H9 (cell line): ENCODE measurements at regions not wholly inside any gene's neighbourhood (a gene's known extent, or its start where the extent isn't known, plus 50 kb on each side); places are given as distances from the start of the nearest gene placed in this dataset.

Source experiments
- DNase-seq: peaks from one replicate; pipeline ENCODE4 v3.0.0-alpha.2; 2017
- H2AFZ ChIP-seq: one replicate; pipeline ENCODE4 v1.6.1; 2013; ENCODE audit warnings: mild to moderate bottlenecking, low read length, control low read depth, moderate library complexity
- H2AK5ac ChIP-seq: 2 replicates; pipeline ENCODE4 v1.6.1; 2013; ENCODE audit warnings: low read length, control low read depth, mixed read lengths; ENCODE audit not compliant: insufficient read length
- H2BK120ac ChIP-seq: one replicate; pipeline ENCODE4 v1.6.1; 2013; ENCODE audit warnings: low read depth, mild to moderate bottlenecking, low read length, control low read depth, inconsistent platforms; ENCODE audit not compliant: poor library complexity, severe bottlenecking
- H2BK12ac ChIP-seq: 2 replicates; pipeline ENCODE4 v1.6.1; 2013; ENCODE audit warnings: low read length, control low read depth, mixed read lengths, low read depth; ENCODE audit not compliant: insufficient read length
- H2BK15ac ChIP-seq: 2 replicates; pipeline ENCODE4 v1.6.1; 2013; ENCODE audit warnings: low read depth, low read length, control low read depth
- H2BK20ac ChIP-seq: one replicate; pipeline ENCODE4 v1.6.1; 2013; ENCODE audit warnings: low read depth, mild to moderate bottlenecking, low read length, control low read depth, inconsistent platforms; ENCODE audit not compliant: poor library complexity, severe bottlenecking
- H2BK5ac ChIP-seq: 2 replicates; pipeline ENCODE4 v1.6.1; 2013; ENCODE audit warnings: low read length, control low read depth, mixed read lengths; ENCODE audit not compliant: insufficient read length
- H3K14ac ChIP-seq: 2 replicates; pipeline ENCODE4 v1.6.1; 2013; ENCODE audit warnings: low read length, control low read depth; ENCODE audit not compliant: insufficient read depth
- H3K18ac ChIP-seq: 2 replicates; pipeline ENCODE4 v1.6.1; 2013; ENCODE audit warnings: low read depth, mild to moderate bottlenecking, mixed read lengths, low read length, control low read depth; ENCODE audit not compliant: insufficient read length
- H3K23ac ChIP-seq: 2 replicates; pipeline ENCODE4 v1.6.1; 2013; ENCODE audit warnings: low read length, control low read depth, mixed read lengths, low read depth; ENCODE audit not compliant: insufficient read length
- H3K23me2 ChIP-seq: 2 replicates; pipeline ENCODE4 v1.6.1; 2013; ENCODE audit warnings: low read depth, mild to moderate bottlenecking, mixed read lengths, low read length, control low read depth; ENCODE audit not compliant: insufficient read length, poor library complexity, severe bottlenecking
- H3K27ac ChIP-seq: 2 replicates; pipeline ENCODE4 v1.5.1; 2013; ENCODE audit warnings: low read length, control low read depth, mixed read lengths, low read depth; ENCODE audit not compliant: insufficient read length
- H3K27me3 ChIP-seq: 2 replicates; pipeline ENCODE4 v1.6.1; 2013; ENCODE audit warnings: low read length, control low read depth, inconsistent platforms; ENCODE audit not compliant: insufficient read depth
- H3K4ac ChIP-seq: 2 replicates; pipeline ENCODE4 v1.6.1; 2013; ENCODE audit warnings: low read depth, mild to moderate bottlenecking, control low read depth, inconsistent platforms, low read length, moderate library complexity
- H3K4me1 ChIP-seq: 2 replicates; pipeline ENCODE4 v1.6.1; 2013; ENCODE audit warnings: low read length, control low read depth, inconsistent platforms; ENCODE audit not compliant: insufficient read depth
- H3K4me2 ChIP-seq: 2 replicates; pipeline ENCODE4 v1.6.1; 2013; ENCODE audit warnings: low read length, control low read depth, mixed read lengths; ENCODE audit not compliant: insufficient read length, insufficient read depth
- H3K56ac ChIP-seq: 2 replicates; pipeline ENCODE4 v1.6.1; 2013; ENCODE audit warnings: low read depth, mild to moderate bottlenecking, mixed read lengths, low read length, control low read depth; ENCODE audit not compliant: insufficient read length
- H3K79me1 ChIP-seq: 2 replicates; pipeline ENCODE4 v1.6.1; 2013; ENCODE audit warnings: low read depth, mild to moderate bottlenecking, moderate library complexity, low read length, control low read depth, inconsistent platforms; ENCODE audit not compliant: insufficient read depth, poor library complexity, severe bottlenecking
- H3K79me2 ChIP-seq: 2 replicates; pipeline ENCODE4 v1.6.1; 2013; ENCODE audit warnings: low read length, control low read depth, inconsistent platforms; ENCODE audit not compliant: insufficient read depth
- H3K9ac ChIP-seq: 2 replicates; pipeline ENCODE4 v1.6.1; 2013; ENCODE audit warnings: low read length, control low read depth, mixed read lengths; ENCODE audit not compliant: insufficient read length; ENCODE audit errors: extremely low read depth
- H3K9me3 ChIP-seq: one replicate; pipeline ENCODE4 v1.6.1; 2013; ENCODE audit warnings: low read depth, low read length, inconsistent platforms; ENCODE audit not compliant: control insufficient read depth
- H3T11ph ChIP-seq: one replicate; pipeline ENCODE4 v1.6.1; 2013; ENCODE audit warnings: mild to moderate bottlenecking, low read length, control low read depth, inconsistent platforms
- H4K20me1 ChIP-seq: one replicate; pipeline ENCODE4 v1.6.1; 2013; ENCODE audit not compliant: control insufficient read depth, insufficient read length, insufficient read depth
- H4K5ac ChIP-seq: 2 replicates; pipeline ENCODE4 v1.6.1; 2013; ENCODE audit warnings: low read depth, mild to moderate bottlenecking, mixed read lengths, low read length, control low read depth; ENCODE audit not compliant: insufficient read length
- H4K8ac ChIP-seq: replicated peaks from 2 replicates; pipeline ENCODE4 v1.6.1; 2013; ENCODE audit warnings: low read length, control low read depth, mixed read lengths, low read depth; ENCODE audit not compliant: insufficient read length
- H4K91ac ChIP-seq: 2 replicates; pipeline ENCODE4 v1.6.1; 2013; ENCODE audit warnings: low read depth, mild to moderate bottlenecking, moderate library complexity, mixed read lengths, low read length, control low read depth; ENCODE audit not compliant: insufficient read length
- H3K27ac Mint-ChIP-seq, 3 experiments: 2 replicates in 2 of 3; 3 replicates in 1 of 3; pipeline ENCODE4 v1.8.0; 2020 to 2021; ENCODE audit warnings: mixed read lengths in 3 of 3, mild to moderate bottlenecking in 1 of 3, moderate library complexity in 1 of 3
- H3K27me3 Mint-ChIP-seq: 2 replicates; pipeline ENCODE4 v1.8.0; 2021; ENCODE audit warnings: low read depth, mild to moderate bottlenecking, moderate library complexity, mixed read lengths
- H3K36me3 Mint-ChIP-seq, 3 experiments: 2 replicates in 2 of 3; 3 replicates in 1 of 3; pipeline ENCODE4 v1.8.0; 2020 to 2021; ENCODE audit warnings: low read depth in 3 of 3, mixed read lengths in 3 of 3; ENCODE audit not compliant: insufficient read depth in 1 of 3
- H3K4me1 Mint-ChIP-seq, 2 experiments: 2 replicates each; pipeline ENCODE4 v1.8.0; 2020; ENCODE audit warnings: mixed read lengths in 2 of 2
- H3K4me3 Mint-ChIP-seq, 2 experiments: 2 replicates in 1 of 2; 3 replicates in 1 of 2; pipeline ENCODE4 v1.8.0; 2020 to 2021; ENCODE audit warnings: mild to moderate bottlenecking in 2 of 2, mixed read lengths in 2 of 2, moderate library complexity in 1 of 2
- H3K9me3 Mint-ChIP-seq, 2 experiments: 2 replicates in 1 of 2; 3 replicates in 1 of 2; pipeline ENCODE4 v1.8.0; 2020; ENCODE audit warnings: mild to moderate bottlenecking in 2 of 2, mixed read lengths in 2 of 2, moderate library complexity in 1 of 2
- CTCF ChIP-seq: fragments of 200-600 bp; sonication (generic); conservative IDR thresholded peaks from 3 replicates; pipeline ENCODE4 v1.8.0; 2021; ENCODE audit warnings: antibody characterized with exemption, mild to moderate bottlenecking
- WGBS: extraction: QIAGEN DNeasy Blood & Tissue Kit; methylation state at CpG from one replicate; pipeline ENCODE4 v1.1.7; 2013; ENCODE audit warnings: missing lambda C conversion rate, low lambda C conversion rate, mixed read lengths; ENCODE audit not compliant: insufficient read length; ENCODE audit errors: extremely low coverage; 5-methylcytosine and 5-hydroxymethylcytosine counted together

- Histone ChIP-seq H3K23me2 (no peaks in the 10 kb centered on the region), H2BK15ac (no peak overlapping the region), H3K79me2 (no peaks in the 10 kb centered on the region), H2BK5ac (no peak overlapping the region), H3K27ac (no peak overlapping the region), H3K4me2 (no peak overlapping the region), H4K8ac (no peak overlapping the region), H3K79me1 (no peaks in the 10 kb centered on the region), H2BK20ac (no peak overlapping the region), H2BK120ac (no peak overlapping the region), H2AFZ (no peak overlapping the region), H3K56ac (no peak overlapping the region), H3K14ac (no peak overlapping the region), H3T11ph (no peak overlapping the region), H3K18ac (no peak overlapping the region), H3K9me3 (no peaks in the 10 kb centered on the region), H4K91ac (no peak overlapping the region), H3K4ac (no peak overlapping the region), H3K27me3 (no peaks in the 10 kb centered on the region), H2AK5ac (no peak overlapping the region), H3K9ac (no peak overlapping the region), H2BK12ac (no peak overlapping the region), H4K5ac (no peak overlapping the region), H4K20me1 (no peaks in the 10 kb centered on the region), H3K23ac (no peak overlapping the region), H3K4me1 (peaks cover 6% of the 10 kb centered on the region; the same call in 1 of the 2 replicates)
- no peak for DNase-seq
- H3K4me3 Mint-ChIP-seq: no peak overlapping the region
- peaks cover 18 to 23% of the 10 kb centered on the region in 2 experiments for H3K4me1 Mint-ChIP-seq
- no CpG with 5 or more reads among the region's 4 CpGs for WGBS
- no peaks in the 10 kb centered on the region for H3K9me3 Mint-ChIP-seq
- H3K27me3 Mint-ChIP-seq: no peaks in the 10 kb centered on the region
- no peak overlapping the region for H3K27ac Mint-ChIP-seq
- no peak for TF ChIP-seq CTCF
- H3K36me3 Mint-ChIP-seq: no peaks in the 10 kb centered on the region
Observed at GRCh38 chr1:216785737-216786136, 62.5 kb upstream of the ESRRG start.
